Erythroblast (primary cell): ENCODE measurements at regions not wholly inside any gene's neighbourhood (a gene's known extent, or its start where the extent isn't known, plus 50 kb on each side); places are given as distances from the start of the nearest gene placed in this dataset.

Experiments used
- GATA1 ChIP-seq: IDR thresholded peaks from 2 replicates; pipeline ENCODE4 v1.6.1; 2011; ENCODE audit warnings: low read depth, mild to moderate bottlenecking, control low read depth, low read length, moderate library complexity
- POLR2A ChIP-seq: IDR thresholded peaks from 2 replicates; pipeline ENCODE4 v1.6.1; 2011; ENCODE audit warnings: mild to moderate bottlenecking, low read length

- no peak for TF ChIP-seq POLR2A
- TF ChIP-seq GATA1: no peak
Measured at GRCh38 chr14:94977016-94977415, 180.3 kb downstream of the DICER1 start.
